ENCODE measurements at regions not wholly inside any gene's neighbourhood (a gene's known extent, or its start where the extent isn't known, plus 50 kb on each side); places are given as distances from the start of the nearest gene placed in this dataset.

DNA sequence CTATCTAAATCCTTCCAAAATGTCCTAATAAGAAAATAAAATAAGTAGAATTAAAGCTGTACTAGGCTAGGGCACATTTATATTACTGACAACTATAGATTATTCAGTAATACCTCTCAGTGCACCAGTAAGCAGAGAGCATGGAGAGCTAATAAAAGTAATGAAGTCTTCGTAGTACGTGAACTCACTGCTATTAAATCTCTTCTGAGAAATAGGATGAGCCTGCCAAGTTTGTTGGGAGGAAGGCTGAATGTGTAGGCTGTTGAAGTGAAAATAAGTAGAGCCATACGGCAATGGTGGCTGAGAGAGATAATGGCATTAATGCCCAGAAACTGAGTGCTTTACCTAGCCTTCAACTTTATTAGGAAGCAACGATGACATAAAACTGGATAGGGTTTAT, 73.9 kb upstream of the NR5A2 start:
- TF ChIP-seq, protein P1, sequence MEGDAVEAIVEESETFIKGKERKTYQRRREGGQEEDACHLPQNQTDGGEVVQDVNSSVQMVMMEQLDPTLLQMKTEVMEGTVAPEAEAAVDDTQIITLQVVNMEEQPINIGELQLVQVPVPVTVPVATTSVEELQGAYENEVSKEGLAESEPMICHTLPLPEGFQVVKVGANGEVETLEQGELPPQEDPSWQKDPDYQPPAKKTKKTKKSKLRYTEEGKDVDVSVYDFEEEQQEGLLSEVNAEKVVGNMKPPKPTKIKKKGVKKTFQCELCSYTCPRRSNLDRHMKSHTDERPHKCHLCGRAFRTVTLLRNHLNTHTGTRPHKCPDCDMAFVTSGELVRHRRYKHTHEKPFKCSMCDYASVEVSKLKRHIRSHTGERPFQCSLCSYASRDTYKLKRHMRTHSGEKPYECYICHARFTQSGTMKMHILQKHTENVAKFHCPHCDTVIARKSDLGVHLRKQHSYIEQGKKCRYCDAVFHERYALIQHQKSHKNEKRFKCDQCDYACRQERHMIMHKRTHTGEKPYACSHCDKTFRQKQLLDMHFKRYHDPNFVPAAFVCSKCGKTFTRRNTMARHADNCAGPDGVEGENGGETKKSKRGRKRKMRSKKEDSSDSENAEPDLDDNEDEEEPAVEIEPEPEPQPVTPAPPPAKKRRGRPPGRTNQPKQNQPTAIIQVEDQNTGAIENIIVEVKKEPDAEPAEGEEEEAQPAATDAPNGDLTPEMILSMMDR (IDR thresholded peaks at IDR 0.05), result no peak
- TF ChIP-seq EZH2 (IDR thresholded peaks at IDR 0.05) (no peak), EZH2phosphoT487 (IDR thresholded peaks at IDR 0.05) (no peak)

All from neural progenitor cell (in vitro differentiated cells).